HG03378 (cell line): ENCODE measurements at regions not wholly inside any gene's neighbourhood (a gene's known extent, or its start where the extent isn't known, plus 50 kb on each side); places are given as distances from the start of the nearest gene placed in this dataset.

Source experiments
- ATAC-seq: cut with Tn5 transposase; IDR thresholded peaks from one replicate; pipeline ENCODE4 v1.9.1; 2021; ENCODE audit warnings: mild to moderate bottlenecking, moderate library complexity; ENCODE audit not compliant: unreplicated experiment

DNA sequence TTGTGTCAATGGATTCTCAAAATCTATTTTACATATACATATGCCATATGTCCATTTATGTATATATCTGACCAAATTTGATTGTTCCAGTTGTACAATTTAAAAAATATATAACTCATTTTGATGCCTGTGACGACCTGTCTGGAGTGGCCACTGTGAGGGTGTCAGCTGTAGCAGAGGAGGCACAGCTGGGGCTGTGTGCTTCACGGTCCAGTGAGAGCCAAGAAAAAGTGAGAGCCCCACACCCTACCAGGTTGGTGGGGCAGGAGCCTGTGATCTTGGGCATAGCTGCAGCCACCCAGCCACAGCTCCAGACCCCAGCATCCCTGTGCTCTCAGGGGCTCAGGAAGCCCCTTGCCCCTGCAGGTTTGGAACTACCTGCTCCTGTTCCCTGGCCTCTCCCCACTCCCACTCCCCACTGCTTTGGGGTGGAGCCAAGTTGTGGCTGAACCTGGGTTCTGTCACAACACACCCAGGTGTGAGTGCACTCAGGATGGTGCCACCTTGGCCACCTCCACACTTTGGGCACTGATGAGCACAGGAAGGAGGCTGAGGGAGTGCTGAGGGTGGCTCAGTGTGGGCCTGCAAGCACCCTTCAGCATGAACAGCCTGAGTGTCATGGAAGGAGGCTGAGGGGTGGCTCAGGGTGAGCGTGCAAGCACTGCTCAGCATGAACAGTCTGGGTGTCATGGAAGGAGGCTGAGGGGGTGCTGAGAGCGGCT, 161.1 kb upstream of the ROBO1 start:
- no peak for ATAC-seq

DNA sequence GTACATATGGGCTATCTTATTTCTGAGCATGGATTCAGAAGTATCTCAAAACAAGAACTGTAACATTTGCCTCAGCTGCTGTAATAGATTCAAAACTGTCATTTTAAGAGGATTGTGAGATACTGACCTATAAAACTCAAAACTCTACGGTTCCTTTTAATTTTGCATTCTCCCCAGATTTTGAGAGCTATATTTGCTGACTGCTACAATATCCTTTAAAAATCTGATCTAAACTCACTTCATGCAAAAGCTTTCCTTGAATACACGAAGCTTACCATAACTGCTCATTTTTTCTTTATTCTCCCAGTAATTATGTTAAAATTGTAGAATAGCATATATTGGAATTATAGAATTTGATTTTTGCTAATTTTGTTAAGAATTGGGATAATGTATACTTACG, 158.7 kb upstream of the ROBO1 start:
- no peak for ATAC-seq

GRCh38 chr3:79922633-79923032, 154.8 kb upstream of the ROBO1 start:
- ATAC-seq: no peak

- ATAC-seq: no peak
Measured at GRCh38 chr3:79917561-79917960, 149.8 kb upstream of the ROBO1 start.

- ATAC-seq: no peak
Measured at GRCh38 chr3:79910337-79910736, 142.5 kb upstream of the ROBO1 start.

DNA sequence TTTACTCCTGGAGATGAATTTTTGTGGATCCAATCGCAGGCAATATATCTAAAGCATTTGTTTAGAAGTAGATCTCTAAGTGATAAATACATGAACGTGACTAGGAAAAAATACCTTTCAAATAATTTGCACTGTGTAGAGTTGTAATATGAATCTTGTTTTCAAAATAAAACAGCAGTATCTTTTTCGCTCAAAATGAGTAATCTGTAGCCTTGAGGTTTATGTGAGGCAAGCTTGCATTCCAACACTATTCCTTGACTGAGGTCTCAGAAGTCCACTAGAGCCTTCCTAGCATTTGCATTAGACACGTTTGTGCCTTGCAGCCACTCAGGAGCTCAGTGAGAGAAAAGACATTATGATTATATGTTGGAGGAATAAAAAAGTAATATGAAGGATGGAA, 138.3 kb upstream of the ROBO1 start:
- ATAC-seq: no peak

- ATAC-seq: no peak
Measured at GRCh38 chr3:79902151-79902550, 134.4 kb upstream of the ROBO1 start.

GRCh38 chr3:79898907-79899306, 131.1 kb upstream of the ROBO1 start:
- ATAC-seq: no peak

GRCh38 chr3:79896086-79896485, 128.3 kb upstream of the ROBO1 start:
- no peak for ATAC-seq

- no peak for ATAC-seq
Measured at GRCh38 chr3:79887213-79887612, 119.4 kb upstream of the ROBO1 start.

DNA sequence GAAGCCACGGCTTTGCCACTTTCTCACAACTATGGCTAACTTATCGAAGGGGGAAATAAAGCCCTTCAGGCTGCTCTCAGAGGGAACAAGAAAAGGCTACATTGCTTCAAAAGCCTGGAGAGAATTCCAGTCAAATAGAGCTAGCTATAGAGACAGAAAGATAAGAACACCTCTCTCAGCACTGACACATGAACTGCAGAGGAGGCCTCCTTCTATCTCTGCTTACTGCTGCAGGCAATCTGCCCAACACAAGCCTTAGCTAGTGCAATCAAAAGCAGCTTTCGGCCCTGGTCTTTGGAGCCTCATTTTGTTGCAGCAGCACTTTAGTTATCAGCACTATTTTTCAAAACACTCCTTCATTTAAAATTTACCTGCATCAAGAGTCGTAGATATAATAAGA, 118.4 kb upstream of the ROBO1 start:
- ATAC-seq: no peak

GRCh38 chr3:79885407-79885806, 117.6 kb upstream of the ROBO1 start:
- ATAC-seq: no peak

- no peak for ATAC-seq
Measured at GRCh38 chr3:79884354-79884753, 116.6 kb upstream of the ROBO1 start.

DNA sequence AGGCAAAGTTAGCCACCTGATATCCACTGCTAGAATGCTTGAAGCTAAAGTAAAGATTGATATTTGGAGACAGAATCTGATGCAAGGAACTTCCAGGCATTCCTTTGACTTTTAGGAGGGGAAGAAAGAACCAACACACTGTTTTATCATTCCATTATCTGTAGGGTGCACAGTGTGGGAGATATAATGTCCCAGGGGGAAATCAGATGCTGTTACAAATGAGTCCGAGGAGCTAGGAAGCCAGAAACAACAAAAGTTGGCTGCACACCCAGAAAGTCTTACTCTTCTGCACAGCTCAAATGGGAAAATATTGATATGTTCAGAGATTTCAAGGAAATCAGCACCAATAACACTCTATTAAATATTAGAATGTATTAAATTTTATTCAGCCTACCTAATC, 113.6 kb upstream of the ROBO1 start:
- ATAC-seq: no peak

- ATAC-seq: no peak
Measured at GRCh38 chr3:79878708-79879107, 110.9 kb upstream of the ROBO1 start.

DNA sequence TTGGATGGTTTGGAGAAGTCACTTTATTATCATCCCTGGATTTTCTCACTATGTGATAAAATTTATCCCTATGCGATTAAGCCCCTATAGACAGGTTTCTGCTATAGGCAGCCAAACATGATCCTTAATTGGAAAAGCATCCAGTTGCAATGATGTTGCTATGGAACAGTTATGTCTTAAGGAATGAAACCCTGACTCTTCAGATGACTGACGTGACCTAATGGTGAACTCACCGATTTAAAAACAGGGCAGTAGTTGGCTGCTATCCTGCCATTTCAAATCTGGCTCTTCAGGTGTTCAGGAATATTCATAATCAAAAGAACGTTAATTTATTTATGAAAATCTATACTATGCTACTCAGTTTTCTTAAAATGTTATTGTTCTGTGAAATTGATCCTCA, 106.8 kb upstream of the ROBO1 start:
- no peak for ATAC-seq

- ATAC-seq: no peak
Measured at GRCh38 chr3:79872483-79872882, 104.7 kb upstream of the ROBO1 start.

DNA sequence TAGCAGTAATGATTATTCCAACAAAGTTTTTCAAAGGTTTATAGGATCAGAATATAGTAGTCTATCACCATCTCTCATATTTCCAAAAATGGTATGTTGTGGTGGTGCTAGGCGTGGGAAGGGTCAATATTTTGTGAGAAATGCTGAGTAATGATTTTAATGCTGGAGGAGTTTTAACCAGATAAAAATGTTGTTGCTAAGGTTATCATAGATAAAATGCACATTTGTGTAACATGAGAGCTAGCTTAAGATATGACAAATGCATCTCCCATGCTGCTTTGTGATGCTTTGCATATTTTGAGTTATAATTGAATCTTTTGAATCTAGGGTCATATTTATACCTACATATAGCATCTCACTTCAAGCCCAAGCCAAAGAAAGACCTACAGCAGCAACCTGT, 103.9 kb upstream of the ROBO1 start:
- no peak for ATAC-seq

- ATAC-seq: no peak
Measured at GRCh38 chr3:79870313-79870620, 102.5 kb upstream of the ROBO1 start.

- ATAC-seq: no peak
Measured at GRCh38 chr3:79869461-79870312, 101.9 kb upstream of the ROBO1 start.

DNA sequence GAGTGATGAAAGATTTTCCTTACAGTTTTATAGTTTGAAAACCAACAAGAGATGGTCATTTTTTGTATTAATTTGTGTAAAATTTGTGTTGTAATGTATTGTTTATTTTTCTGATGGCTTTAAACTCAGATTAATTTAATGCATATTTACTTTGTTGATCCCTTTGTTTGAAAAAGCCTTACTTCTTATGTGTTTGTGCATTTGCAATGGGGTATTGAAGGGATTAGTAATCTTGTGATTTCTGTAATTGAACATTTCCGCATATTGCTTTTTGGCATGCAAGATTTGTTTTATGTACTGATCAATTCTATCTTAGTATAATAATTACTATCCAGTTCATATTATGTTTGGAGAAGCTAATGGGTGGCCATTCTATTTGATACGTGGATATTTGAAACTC, 98.4 kb upstream of the ROBO1 start:
- ATAC-seq: no peak

DNA sequence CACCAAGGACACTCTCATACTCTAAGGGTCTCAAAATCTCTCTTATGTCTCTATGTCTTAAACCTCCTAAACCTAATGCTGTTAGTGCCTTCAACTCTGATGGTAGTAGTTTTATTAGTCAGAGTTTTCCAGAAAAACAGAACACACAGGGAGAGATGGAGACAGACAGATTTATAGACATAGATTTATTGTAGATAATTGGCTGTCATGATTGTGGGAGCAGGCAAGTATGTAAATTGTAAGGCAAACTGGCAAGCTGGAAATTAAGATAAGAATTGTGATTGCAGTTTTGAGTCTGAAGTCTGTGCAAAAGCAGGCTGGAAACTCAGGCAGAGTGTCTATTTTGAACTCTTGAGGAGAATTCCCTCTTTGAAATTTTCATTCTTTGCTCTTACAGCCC, 96.3 kb upstream of the ROBO1 start:
- no peak for ATAC-seq

DNA sequence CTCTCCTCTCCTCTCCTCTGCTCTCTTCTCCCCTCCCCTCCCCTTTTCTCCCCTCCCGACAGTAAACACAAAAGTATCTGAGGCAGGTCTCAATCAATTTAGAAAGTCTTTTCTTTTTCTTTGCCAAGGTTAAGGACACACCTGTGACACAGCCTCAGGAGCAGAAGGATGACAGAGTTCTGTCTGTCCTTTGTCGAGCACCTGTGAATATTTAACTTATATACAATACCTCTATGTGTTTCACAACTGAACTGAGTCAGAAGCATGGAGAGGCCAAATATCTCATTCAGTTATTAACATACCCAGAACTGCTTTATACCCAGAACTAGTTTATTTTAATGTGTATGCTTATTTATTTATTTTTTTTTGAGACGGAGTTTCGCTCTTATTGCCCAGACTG, 81.1 kb upstream of the ROBO1 start:
- ATAC-seq: no peak
